Muscle layer of colon (tissue), 2 donors: ENCODE measurements at regions not wholly inside any gene's neighbourhood (a gene's known extent, or its start where the extent isn't known, plus 50 kb on each side); places are given as distances from the start of the nearest gene placed in this dataset.

Source experiments
- H3K27ac ChIP-seq: one replicate; pipeline ENCODE4 v1.7.0; 2013; ENCODE audit warnings: low read depth, mild to moderate bottlenecking, low read length, moderate library complexity
- H3K27me3 ChIP-seq, 2 donors: one replicate each; pipeline ENCODE4 v1.7.0; 2013; ENCODE audit warnings: low read length in 2 of 2, mild to moderate bottlenecking in 2 of 2; ENCODE audit not compliant: insufficient read depth in 2 of 2, control insufficient read depth in 1 of 2
- H3K36me3 ChIP-seq: one replicate; pipeline ENCODE4 v1.7.0; 2013; ENCODE audit warnings: mild to moderate bottlenecking, low read length; ENCODE audit not compliant: insufficient read depth
- H3K4me1 ChIP-seq: one replicate; pipeline ENCODE4 v1.7.0; 2013; ENCODE audit warnings: mild to moderate bottlenecking, low read length; ENCODE audit not compliant: insufficient read depth
- H3K4me3 ChIP-seq, 2 donors: one replicate each; pipeline ENCODE4 v1.7.0; 2013; ENCODE audit warnings: low read length in 2 of 2, low read depth in 1 of 2, mild to moderate bottlenecking in 1 of 2, moderate library complexity in 1 of 2
- H3K9ac ChIP-seq: one replicate; pipeline ENCODE4 v1.7.0; 2013; ENCODE audit warnings: low read length
- H3K9me3 ChIP-seq: one replicate; pipeline ENCODE4 v1.7.0; 2013; ENCODE audit warnings: mild to moderate bottlenecking, low read length
- donor health status: abdominal sarcoma.
- donor health status: Adenocarcinoma of cecum.

- no peaks in the 10 kb centered on the region for H3K36me3 ChIP-seq
- no peaks in the 10 kb centered on the region for H3K27me3 ChIP-seq
- no peak overlapping the region for H3K9ac ChIP-seq
- H3K9me3 ChIP-seq = peaks cover 5% of the 10 kb centered on the region
- H3K4me1 ChIP-seq = no peaks in the 10 kb centered on the region
- H3K27ac ChIP-seq = no peak overlapping the region
- no peak overlapping the region for H3K4me3 ChIP-seq
These were observed 317.6 kb upstream of the CNKSR2 start for GRCh38 chrX:21056622-21057021.

DNA sequence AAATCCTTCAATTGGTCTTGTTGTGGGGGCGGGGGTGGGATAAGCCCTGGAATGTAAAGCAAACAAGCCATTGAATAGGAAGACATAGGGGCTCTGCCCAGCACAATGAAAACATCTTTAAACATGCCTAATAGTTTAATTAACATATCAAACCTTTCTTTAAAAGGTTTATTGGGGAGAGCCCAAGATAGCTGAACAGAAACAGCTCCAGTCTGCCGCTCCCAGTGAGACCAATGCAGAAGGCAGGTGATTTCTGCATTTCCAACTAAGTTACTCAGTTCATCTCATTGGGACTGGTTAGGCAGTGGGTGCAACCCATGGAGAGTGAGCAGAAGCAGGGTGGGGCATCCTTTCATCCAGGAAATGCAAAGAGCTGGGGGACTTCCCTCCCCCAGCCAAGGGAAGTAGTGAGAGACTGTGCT is 327.2 kb upstream of the CNKSR2 start:
- H3K36me3 ChIP-seq = no peaks in the 10 kb centered on the region
- H3K9ac ChIP-seq = no peak overlapping the region
- H3K4me1 ChIP-seq = no peaks in the 10 kb centered on the region
- H3K4me3 ChIP-seq = no peak overlapping the region
- H3K27me3 ChIP-seq = no peaks in the 10 kb centered on the region
- H3K27ac ChIP-seq = no peak overlapping the region
- H3K9me3 ChIP-seq = no peaks in the 10 kb centered on the region

DNA sequence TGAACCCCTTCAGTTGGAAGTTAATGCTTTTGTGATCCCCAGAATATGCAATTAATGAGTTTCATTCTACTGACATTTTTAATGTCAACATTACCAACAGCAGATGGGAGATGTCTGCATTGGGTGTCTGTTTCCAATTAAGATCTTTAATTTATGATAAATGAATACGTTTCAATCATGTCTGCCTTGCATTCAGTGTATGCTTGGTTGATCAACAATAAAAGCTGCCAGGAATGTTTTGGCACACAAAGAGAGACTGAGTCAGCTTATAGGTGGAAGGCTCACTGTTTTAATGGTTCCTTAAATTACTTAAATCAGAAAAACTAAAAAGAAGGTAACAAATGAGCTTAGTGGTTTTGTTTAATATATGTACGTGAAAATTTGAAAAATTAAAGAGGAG is 359.9 kb upstream of the CNKSR2 start:
- no peaks in the 10 kb centered on the region for H3K27me3 ChIP-seq
- H3K9me3 ChIP-seq = no peaks in the 10 kb centered on the region
- no peak overlapping the region for H3K9ac ChIP-seq
- H3K4me3 ChIP-seq = no peak overlapping the region
- H3K27ac ChIP-seq = no peak overlapping the region
- no peaks in the 10 kb centered on the region for H3K4me1 ChIP-seq
- no peaks in the 10 kb centered on the region for H3K36me3 ChIP-seq

- Histone ChIP-seq H3K27ac (no peak overlapping the region), H3K9me3 (no peaks in the 10 kb centered on the region), H3K36me3 (no peaks in the 10 kb centered on the region), H3K9ac (no peak overlapping the region), H3K27me3 (no peaks in the 10 kb centered on the region), H3K4me1 (no peaks in the 10 kb centered on the region), H3K4me3 (no peak overlapping the region)
These were observed 369.4 kb upstream of the CNKSR2 start for GRCh38 chrX:21004835-21005234.

DNA sequence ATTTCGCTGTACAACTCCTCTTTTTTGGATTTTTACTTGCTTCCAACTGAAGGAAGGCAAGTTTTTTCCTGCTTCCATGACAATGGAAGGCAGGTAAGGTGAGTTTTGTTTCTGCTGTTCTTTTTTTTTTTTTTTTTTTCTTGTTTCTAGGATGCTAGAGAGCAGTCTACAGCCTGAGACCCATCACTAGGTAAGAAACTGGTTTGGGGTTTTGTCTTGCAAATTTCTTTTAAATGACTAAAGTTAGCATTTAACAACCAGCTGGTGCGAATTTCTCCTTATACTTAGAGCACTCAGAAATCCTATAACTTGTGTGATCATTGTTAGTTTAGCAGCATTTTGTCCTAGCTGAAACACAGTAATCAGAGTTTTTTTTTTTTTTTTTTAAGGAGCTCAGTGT is 378.4 kb upstream of the CNKSR2 start:
- Histone ChIP-seq H3K27ac (no peak overlapping the region), H3K9me3 (no peaks in the 10 kb centered on the region), H3K27me3 (no peaks in the 10 kb centered on the region), H3K4me1 (no peaks in the 10 kb centered on the region), H3K36me3 (no peaks in the 10 kb centered on the region), H3K4me3 (no peak overlapping the region), H3K9ac (no peak overlapping the region)

DNA sequence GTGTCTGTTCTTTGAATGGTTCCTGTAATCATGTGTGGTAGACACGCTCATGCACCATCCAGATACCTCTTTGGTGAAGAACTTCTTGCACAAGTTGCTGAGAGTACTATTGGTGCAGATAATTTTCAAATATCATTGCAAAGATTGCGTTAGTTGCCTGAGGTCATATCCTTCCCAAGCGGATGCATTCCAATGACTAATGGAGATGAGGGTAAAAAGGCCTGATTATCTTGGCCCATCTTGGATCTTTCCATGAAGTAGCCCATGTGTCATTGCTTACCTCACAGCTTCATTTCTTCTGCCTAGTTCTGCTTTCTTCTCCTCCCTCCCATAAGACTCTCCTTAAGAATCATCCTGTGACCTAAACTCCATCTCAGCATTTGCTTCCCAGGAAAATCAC is 384.9 kb upstream of the CNKSR2 start:
- no peaks in the 10 kb centered on the region for H3K4me1 ChIP-seq
- no peaks in the 10 kb centered on the region for H3K27me3 ChIP-seq
- no peaks in the 10 kb centered on the region for H3K36me3 ChIP-seq
- H3K9me3 ChIP-seq = no peaks in the 10 kb centered on the region
- H3K9ac ChIP-seq = no peak overlapping the region
- H3K27ac ChIP-seq = no peak overlapping the region
- no peak overlapping the region for H3K4me3 ChIP-seq

DNA sequence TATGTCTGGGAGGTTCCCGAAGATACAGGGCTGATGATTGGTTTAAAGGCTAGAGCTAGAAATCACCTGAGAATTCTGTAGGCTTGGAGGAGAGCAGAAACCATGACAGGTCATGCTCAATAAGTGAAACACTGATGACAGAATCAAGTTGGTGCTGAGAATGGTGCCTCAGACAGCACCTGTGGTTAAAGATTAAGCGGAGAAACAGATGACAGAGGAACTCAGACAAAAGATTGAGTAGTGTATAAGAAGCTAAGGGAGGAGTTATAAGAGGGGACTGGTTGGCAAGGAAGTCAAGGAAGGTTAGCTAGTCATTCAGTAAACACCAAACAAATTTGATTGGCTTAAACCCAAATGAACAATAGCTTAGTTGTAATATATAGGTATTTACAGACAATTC is 385.4 kb upstream of the CNKSR2 start:
- H3K27me3 ChIP-seq = no peaks in the 10 kb centered on the region
- no peak overlapping the region for H3K27ac ChIP-seq
- H3K4me3 ChIP-seq = no peak overlapping the region
- no peaks in the 10 kb centered on the region for H3K4me1 ChIP-seq
- H3K9ac ChIP-seq = no peak overlapping the region
- no peaks in the 10 kb centered on the region for H3K9me3 ChIP-seq
- H3K36me3 ChIP-seq = no peaks in the 10 kb centered on the region

- H3K9me3 ChIP-seq = no peaks in the 10 kb centered on the region
- H3K4me1 ChIP-seq = no peaks in the 10 kb centered on the region
- no peak overlapping the region for H3K27ac ChIP-seq
- H3K9ac ChIP-seq = no peak overlapping the region
- no peaks in the 10 kb centered on the region for H3K36me3 ChIP-seq
- H3K27me3 ChIP-seq = no peaks in the 10 kb centered on the region
- H3K4me3 ChIP-seq = no peak overlapping the region
These were observed 386.1 kb upstream of the CNKSR2 start for GRCh38 chrX:20988118-20988517.

DNA sequence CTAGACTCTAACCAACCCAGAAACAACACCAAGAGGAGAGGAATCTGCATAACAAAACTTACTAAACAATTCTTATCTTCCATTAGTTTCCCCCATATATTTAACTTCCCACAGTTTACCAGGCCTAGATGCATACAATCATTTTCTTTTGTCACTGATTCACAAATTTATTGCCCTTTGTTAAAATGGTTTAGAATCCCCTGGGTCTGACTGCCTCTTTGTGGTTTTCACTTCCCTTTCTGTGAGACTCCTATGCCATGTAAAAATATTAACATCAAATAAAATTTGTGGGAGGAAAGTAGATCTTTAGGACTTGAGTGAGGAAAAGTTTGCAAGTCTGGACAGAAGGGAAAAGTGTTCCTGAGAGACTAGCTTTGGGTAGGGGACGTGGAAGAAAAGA is 393.8 kb upstream of the CNKSR2 start:
- no peak overlapping the region for H3K9ac ChIP-seq
- no peaks in the 10 kb centered on the region for H3K36me3 ChIP-seq
- H3K27me3 ChIP-seq = no peaks in the 10 kb centered on the region
- H3K4me1 ChIP-seq = no peaks in the 10 kb centered on the region
- no peak overlapping the region for H3K27ac ChIP-seq
- no peak overlapping the region for H3K4me3 ChIP-seq
- no peaks in the 10 kb centered on the region for H3K9me3 ChIP-seq

GRCh38 chrX:20974326-20974725 is 399.9 kb upstream of the CNKSR2 start:
- Histone ChIP-seq H3K36me3 (no peaks in the 10 kb centered on the region), H3K9ac (no peak overlapping the region), H3K4me3 (no peak overlapping the region), H3K27me3 (no peaks in the 10 kb centered on the region), H3K9me3 (no peaks in the 10 kb centered on the region), H3K27ac (no peak overlapping the region), H3K4me1 (no peaks in the 10 kb centered on the region)

DNA sequence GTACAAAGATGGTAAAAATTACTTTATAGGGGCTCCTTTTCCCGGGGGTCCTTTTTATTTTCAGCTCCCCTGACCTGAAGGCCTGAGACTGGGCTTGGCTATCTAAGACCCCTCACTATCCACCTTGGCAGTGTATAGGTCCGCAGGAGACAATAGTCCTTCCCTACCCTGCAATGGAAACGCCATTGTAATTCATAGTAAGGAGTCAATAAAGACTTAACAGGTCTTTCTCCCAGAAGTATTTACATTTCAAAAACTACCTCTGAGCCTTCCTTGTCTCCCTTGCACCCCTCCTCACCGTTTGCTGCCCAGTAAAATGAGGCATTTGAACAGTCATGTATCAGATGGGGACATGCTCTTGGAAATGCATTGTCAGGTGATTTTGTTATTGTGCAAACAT is 401.2 kb upstream of the CNKSR2 start:
- Histone ChIP-seq H3K27ac (no peak overlapping the region), H3K36me3 (no peaks in the 10 kb centered on the region), H3K9me3 (no peaks in the 10 kb centered on the region), H3K4me1 (no peaks in the 10 kb centered on the region), H3K27me3 (no peaks in the 10 kb centered on the region), H3K4me3 (no peak overlapping the region), H3K9ac (no peak overlapping the region)

GRCh38 chrX:20971250-20971649 is 403.0 kb upstream of the CNKSR2 start:
- H3K27me3 ChIP-seq = no peaks in the 10 kb centered on the region
- no peaks in the 10 kb centered on the region for H3K4me1 ChIP-seq
- H3K36me3 ChIP-seq = no peaks in the 10 kb centered on the region
- H3K4me3 ChIP-seq = no peak overlapping the region
- H3K27ac ChIP-seq = no peak overlapping the region
- no peaks in the 10 kb centered on the region for H3K9me3 ChIP-seq
- H3K9ac ChIP-seq = no peak overlapping the region
